GM12875 (cell line): ENCODE measurements at regions not wholly inside any gene's neighbourhood (a gene's known extent, or its start where the extent isn't known, plus 50 kb on each side); places are given as distances from the start of the nearest gene placed in this dataset.
"Not testable (repeated sequence)": the region's sequence is repeated elsewhere in the genome, so short reads cannot be mapped to it uniquely, and the experiment has no call there.

Source experiments
- H3K4me3 ChIP-seq: one replicate; pipeline ENCODE4 v1.5.1; 2011; ENCODE audit warnings: low read depth, low read length, control low read depth
- CTCF ChIP-seq: IDR thresholded peaks from 2 replicates; pipeline ENCODE4 v1.5.1; 2011; ENCODE audit warnings: low read depth, mild to moderate bottlenecking, control low read depth, inconsistent platforms, low read length, moderate library complexity, borderline replicate concordance; ENCODE audit not compliant: insufficient read depth

- TF ChIP-seq CTCF: no peak
- H3K4me3 ChIP-seq: no peak overlapping the region
These were observed 384.1 kb upstream of the KIAA1217 start for GRCh38 chr10:23824822-23825221.

GRCh38 chr10:23826421-23826820 lies 382.5 kb upstream of the KIAA1217 start:
- TF ChIP-seq CTCF: no peak

GRCh38 chr10:23829556-23829955 lies 379.4 kb upstream of the KIAA1217 start:
- no peak overlapping the region for H3K4me3 ChIP-seq
- TF ChIP-seq CTCF: no peak

More at GRCh38 chr10:23826421-23826820, 382.5 kb upstream of the KIAA1217 start:
- no peak overlapping the region for H3K4me3 ChIP-seq

GRCh38 chr10:23834091-23834490 lies 374.8 kb upstream of the KIAA1217 start:
- TF ChIP-seq CTCF: no peak
- H3K4me3 ChIP-seq: no peak overlapping the region

- no peak overlapping the region for H3K4me3 ChIP-seq
- no peak for TF ChIP-seq CTCF
These were observed 358.3 kb upstream of the KIAA1217 start for GRCh38 chr10:23850631-23851030.

- no peak for TF ChIP-seq CTCF
- H3K4me3 ChIP-seq: no peak overlapping the region
These were observed 349.3 kb upstream of the KIAA1217 start for GRCh38 chr10:23859598-23859997.

- TF ChIP-seq CTCF: no peak
- no peak overlapping the region for H3K4me3 ChIP-seq
These were observed 344.2 kb upstream of the KIAA1217 start for GRCh38 chr10:23864631-23865147.

GRCh38 chr10:23866985-23867384 lies 342.0 kb upstream of the KIAA1217 start:
- H3K4me3 ChIP-seq: not testable (repeated sequence)
